ENCODE measurements at regions not wholly inside any gene's neighbourhood (a gene's known extent, or its start where the extent isn't known, plus 50 kb on each side); places are given as distances from the start of the nearest gene placed in this dataset.

- no peak for TF ChIP-seq CTCF (IDR thresholded peaks at IDR 0.05)
- no peak for TF ChIP-seq ZFX (IDR thresholded peaks at IDR 0.05; ENCODE audit: borderline replicate concordance)
These were observed 265.2 kb downstream of the CBLN4 start for GRCh38 chr20:55740076-55740475.
